ENCODE measurements at regions not wholly inside any gene's neighbourhood (a gene's known extent, or its start where the extent isn't known, plus 50 kb on each side); places are given as distances from the start of the nearest gene placed in this dataset.

DNA sequence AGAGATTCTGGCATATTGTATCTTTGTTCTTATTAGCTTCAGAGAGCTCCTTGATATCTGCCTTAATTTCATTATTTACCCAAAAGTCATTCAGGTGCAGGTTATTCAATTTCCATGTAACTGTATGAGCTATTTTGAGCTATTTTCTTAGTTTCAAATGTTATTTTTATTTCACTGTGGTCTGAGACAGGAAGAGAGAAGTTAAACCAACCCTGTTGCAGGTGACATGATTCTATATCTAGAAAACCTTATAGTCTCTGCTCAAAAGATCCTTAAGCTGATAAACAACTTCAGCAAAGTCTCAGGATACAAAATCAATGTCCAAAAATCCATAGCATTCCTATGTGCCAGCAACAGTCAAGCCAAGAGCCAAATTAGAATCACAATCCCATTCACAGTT is 1644.0 kb upstream of the B3GALT2 start:
- intact Hi-C loops (cut with DNase I), result no loop called here
- no peak for TF ChIP-seq CTCF (IDR thresholded peaks at IDR 0.05)
- no peaks in the 10 kb centered on the region for H3K9me3 ChIP-seq
- ATAC-seq (no peak), DNase-seq (no peak)
- no peaks in the 10 kb centered on the region for H3K27me3 ChIP-seq
- H3K36me3 ChIP-seq, result no peaks in the 10 kb centered on the region
- no peak overlapping the region for H3K4me3 ChIP-seq
- H3K27ac ChIP-seq, result no peak overlapping the region
- H3K4me1 ChIP-seq, result no peaks in the 10 kb centered on the region

DNA sequence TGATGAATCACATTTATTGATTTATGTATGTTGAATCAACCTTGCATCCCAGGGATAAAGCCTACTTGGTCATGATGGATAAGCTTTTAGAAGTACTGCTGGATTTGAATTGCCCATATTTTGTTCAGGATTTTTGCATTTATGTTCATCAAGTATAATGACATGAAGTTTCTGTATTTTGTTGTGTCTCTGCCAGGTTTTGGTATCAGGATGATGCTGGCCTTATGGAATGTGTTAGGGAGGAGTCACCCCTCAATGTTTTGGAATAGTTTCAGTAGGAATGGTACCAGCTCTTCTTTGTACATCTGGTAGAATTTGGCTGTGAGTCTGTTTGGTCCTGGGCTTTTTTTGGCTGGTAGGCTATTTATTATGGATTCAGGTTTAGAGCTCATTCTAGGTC is 1643.1 kb upstream of the B3GALT2 start:
- TF ChIP-seq CTCF (IDR thresholded peaks at IDR 0.05), result no peak
- Histone ChIP-seq H3K27me3 (no peaks in the 10 kb centered on the region), H3K4me3 (no peak overlapping the region), H3K27ac (no peak overlapping the region), H3K4me1 (no peaks in the 10 kb centered on the region), H3K36me3 (no peaks in the 10 kb centered on the region), H3K9me3 (no peaks in the 10 kb centered on the region)
- ATAC-seq (no peak), DNase-seq (no peak)
- intact Hi-C loops (cut with DNase I), result no loop called here

DNA sequence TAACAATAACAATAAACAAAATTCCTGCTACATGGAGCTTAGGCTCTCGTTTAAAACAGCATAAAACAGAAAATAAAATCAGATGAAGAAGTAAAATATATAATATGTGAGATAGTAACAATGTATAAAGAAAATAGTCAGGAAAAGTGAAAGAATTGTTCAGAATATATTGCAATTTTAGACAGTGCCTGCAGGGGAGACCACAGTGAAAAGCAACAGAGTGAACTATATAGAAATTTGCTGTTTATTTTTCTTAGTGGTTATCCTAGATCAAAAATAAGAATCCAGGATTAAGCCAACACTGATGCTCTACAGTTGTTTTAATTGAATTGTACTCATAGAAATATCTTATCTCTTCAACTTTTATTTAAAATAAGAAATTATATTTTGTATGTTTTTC is 1639.0 kb upstream of the B3GALT2 start:
- Histone ChIP-seq H3K9me3 (no peaks in the 10 kb centered on the region), H3K27ac (no peak overlapping the region), H3K4me3 (no peak overlapping the region), H3K27me3 (no peaks in the 10 kb centered on the region), H3K36me3 (no peaks in the 10 kb centered on the region), H3K4me1 (no peaks in the 10 kb centered on the region)
- TF ChIP-seq CTCF (IDR thresholded peaks at IDR 0.05), result no peak
- ATAC-seq (no peak), DNase-seq (no peak)
- intact Hi-C loops (cut with DNase I), result no loop called here

GRCh38 chr1:194821091-194821490 is 1634.7 kb upstream of the B3GALT2 start:
- Histone ChIP-seq H3K4me1 (no peaks in the 10 kb centered on the region), H3K27me3 (no peaks in the 10 kb centered on the region), H3K9me3 (no peaks in the 10 kb centered on the region), H3K27ac (no peak overlapping the region), H3K4me3 (no peak overlapping the region), H3K36me3 (no peaks in the 10 kb centered on the region)
- TF ChIP-seq CTCF (IDR thresholded peaks at IDR 0.05), result no peak
- intact Hi-C loops (cut with DNase I), result no loop called here
- no peak for ATAC-seq
- peak in 2 of 4 donors; percentile 14 to 19 for DNase-seq

GRCh38 chr1:194818674-194819073 is 1632.3 kb upstream of the B3GALT2 start:
- Histone ChIP-seq H3K27ac (no peak overlapping the region), H3K9me3 (no peaks in the 10 kb centered on the region), H3K4me1 (no peaks in the 10 kb centered on the region), H3K4me3 (no peak overlapping the region), H3K36me3 (no peaks in the 10 kb centered on the region), H3K27me3 (no peaks in the 10 kb centered on the region)
- TF ChIP-seq CTCF (IDR thresholded peaks at IDR 0.05), result no peak
- DNase-seq (no peak), ATAC-seq (no peak)
- intact Hi-C loops (cut with DNase I), result no loop called here

All from left lung (tissue), 4 donors.